ENCODE measurements at regions not wholly inside any gene's neighbourhood (a gene's known extent, or its start where the extent isn't known, plus 50 kb on each side); places are given as distances from the start of the nearest gene placed in this dataset.

DNA sequence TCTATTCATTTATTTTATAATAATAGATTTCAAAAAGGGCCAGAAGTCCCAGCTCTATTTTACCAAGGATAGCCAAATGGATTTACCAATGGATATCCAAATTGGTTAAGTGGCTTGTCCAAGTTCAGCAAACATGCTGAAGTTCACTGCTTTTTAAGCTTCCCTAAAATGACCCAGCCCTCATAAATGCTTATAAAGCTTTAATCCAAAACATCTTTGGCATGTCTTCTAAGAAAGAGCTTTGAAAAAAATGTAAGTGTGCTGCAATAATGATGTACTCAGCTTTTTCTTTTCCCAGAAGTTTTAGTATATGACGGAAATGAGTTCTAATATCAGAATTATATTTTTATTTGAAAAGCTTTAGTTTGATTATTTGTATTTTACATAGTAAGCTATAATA is 451.5 kb upstream of the ADAMTS5 start:
- TF ChIP-seq, protein P1, sequence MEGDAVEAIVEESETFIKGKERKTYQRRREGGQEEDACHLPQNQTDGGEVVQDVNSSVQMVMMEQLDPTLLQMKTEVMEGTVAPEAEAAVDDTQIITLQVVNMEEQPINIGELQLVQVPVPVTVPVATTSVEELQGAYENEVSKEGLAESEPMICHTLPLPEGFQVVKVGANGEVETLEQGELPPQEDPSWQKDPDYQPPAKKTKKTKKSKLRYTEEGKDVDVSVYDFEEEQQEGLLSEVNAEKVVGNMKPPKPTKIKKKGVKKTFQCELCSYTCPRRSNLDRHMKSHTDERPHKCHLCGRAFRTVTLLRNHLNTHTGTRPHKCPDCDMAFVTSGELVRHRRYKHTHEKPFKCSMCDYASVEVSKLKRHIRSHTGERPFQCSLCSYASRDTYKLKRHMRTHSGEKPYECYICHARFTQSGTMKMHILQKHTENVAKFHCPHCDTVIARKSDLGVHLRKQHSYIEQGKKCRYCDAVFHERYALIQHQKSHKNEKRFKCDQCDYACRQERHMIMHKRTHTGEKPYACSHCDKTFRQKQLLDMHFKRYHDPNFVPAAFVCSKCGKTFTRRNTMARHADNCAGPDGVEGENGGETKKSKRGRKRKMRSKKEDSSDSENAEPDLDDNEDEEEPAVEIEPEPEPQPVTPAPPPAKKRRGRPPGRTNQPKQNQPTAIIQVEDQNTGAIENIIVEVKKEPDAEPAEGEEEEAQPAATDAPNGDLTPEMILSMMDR (IDR thresholded peaks at IDR 0.05), result no peak
- TF ChIP-seq POLR2A (IDR thresholded peaks at IDR 0.05), result no peak
- no peak for TF ChIP-seq POLR2AphosphoS5 (IDR thresholded peaks at IDR 0.05)
- no peak for TF ChIP-seq EP300 (IDR thresholded peaks at IDR 0.05)
